Ovary (tissue), 3 donors: ENCODE measurements at regions not wholly inside any gene's neighbourhood (a gene's known extent, or its start where the extent isn't known, plus 50 kb on each side); places are given as distances from the start of the nearest gene placed in this dataset.

Experiments used
- CTCF ChIP-seq, 3 donors: fragments of 450-650 bp in 2 of 3; fragments of 200-600 bp in 1 of 3; IDR thresholded peaks; one replicate each; pipeline versions ENCODE4 v1.5.1 to v1.8.0; 2016 to 2022; ENCODE audit warnings: antibody characterized with exemption in 3 of 3, mild to moderate bottlenecking in 1 of 3
- EP300 ChIP-seq: sonication (generic); formaldehyde crosslinking; IDR thresholded peaks from one replicate; pipeline ENCODE4 v1.6.1; 2017; ENCODE audit warnings: antibody characterized with exemption
- POLR2A ChIP-seq: fragments of 450-650 bp; IDR thresholded peaks from one replicate; pipeline ENCODE4 v1.6.1; 2017; ENCODE audit warnings: antibody characterized with exemption, mild to moderate bottlenecking, moderate library complexity
- donor health status: DM: no; HTN: no; CAD: no.

DNA sequence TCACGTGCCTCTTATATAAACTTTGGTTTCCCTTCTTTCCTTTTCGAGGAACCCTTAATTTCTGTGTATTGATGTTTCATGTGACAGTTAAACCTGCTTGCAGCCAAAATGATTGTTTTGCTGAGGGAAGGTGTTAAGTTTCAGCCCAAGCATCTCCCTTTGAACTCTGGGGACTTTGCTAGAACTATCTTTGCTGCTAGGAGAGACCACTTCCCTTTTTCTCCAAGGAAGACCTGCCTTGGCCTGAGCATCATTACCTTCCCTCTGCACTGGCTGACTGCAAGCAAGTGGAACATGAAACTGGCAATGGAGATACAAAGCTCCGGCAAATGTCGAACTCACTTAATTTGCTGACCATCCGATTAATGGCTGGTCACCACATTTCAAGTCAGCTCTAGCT, 192.8 kb downstream of the GRIN2B start:
- TF ChIP-seq CTCF (IDR thresholded peaks at IDR 0.05) (no peak), EP300 (no peak), POLR2A (no peak)
